ENCODE measurements at regions not wholly inside any gene's neighbourhood (a gene's known extent, or its start where the extent isn't known, plus 50 kb on each side); places are given as distances from the start of the nearest gene placed in this dataset.
"Not testable (repeated sequence)": the region's sequence is repeated elsewhere in the genome, so short reads cannot be mapped to it uniquely, and the experiment has no call there.

- no peak for DNase-seq (ENCODE audit: low read depth)
These were observed 442.7 kb downstream of the MIAT start for GRCh38 chr22:27099946-27100722.

GRCh38 chr22:27100789-27101188 is 443.4 kb downstream of the MIAT start:
- DNase-seq (ENCODE audit: low read depth), result no peak

GRCh38 chr22:27101288-27101687 is 443.9 kb downstream of the MIAT start:
- DNase-seq (ENCODE audit: low read depth), result no peak

- no peak for DNase-seq (ENCODE audit: low read depth)
These were observed 447.1 kb downstream of the MIAT start for GRCh38 chr22:27104449-27104848.

- DNase-seq (ENCODE audit: low read depth), result no peak
These were observed 448.0 kb downstream of the MIAT start for GRCh38 chr22:27105142-27106025.

- DNase-seq (ENCODE audit: low read depth), result no peak
These were observed 449.6 kb downstream of the MIAT start for GRCh38 chr22:27106985-27107384.

- no peak for DNase-seq (ENCODE audit: low read depth)
These were observed 450.0 kb downstream of the MIAT start for GRCh38 chr22:27107386-27107785.

- no peak for DNase-seq (ENCODE audit: low read depth)
These were observed 450.4 kb downstream of the MIAT start for GRCh38 chr22:27107824-27108223.

GRCh38 chr22:27108425-27109114 is 451.2 kb downstream of the MIAT start:
- DNase-seq (ENCODE audit: low read depth), result no peak

- not testable (repeated sequence) for DNase-seq (ENCODE audit: low read depth)
These were observed 452.0 kb downstream of the MIAT start for GRCh38 chr22:27109406-27109805.

- no peak for DNase-seq (ENCODE audit: low read depth)
These were observed 453.5 kb downstream of the MIAT start for GRCh38 chr22:27110665-27111451.

- no peak for DNase-seq (ENCODE audit: low read depth)
These were observed 454.6 kb downstream of the MIAT start for GRCh38 chr22:27111796-27112672.

GRCh38 chr22:27113211-27113635 is 455.8 kb downstream of the MIAT start:
- DNase-seq (ENCODE audit: low read depth), result no peak

- DNase-seq (ENCODE audit: low read depth), result no peak
These were observed 456.3 kb downstream of the MIAT start for GRCh38 chr22:27113641-27114040.

GRCh38 chr22:27114186-27114585 is 456.8 kb downstream of the MIAT start:
- no peak for DNase-seq (ENCODE audit: low read depth)

GRCh38 chr22:27115410-27115809 is 458.0 kb downstream of the MIAT start:
- DNase-seq (ENCODE audit: low read depth), result no peak

- DNase-seq (ENCODE audit: low read depth), result no peak
These were observed 458.4 kb downstream of the MIAT start for GRCh38 chr22:27115816-27116256.

- no peak for DNase-seq (ENCODE audit: low read depth)
These were observed 459.1 kb downstream of the MIAT start for GRCh38 chr22:27116312-27117086.

- DNase-seq (ENCODE audit: low read depth), result no peak
These were observed 462.6 kb downstream of the MIAT start for GRCh38 chr22:27120036-27120435.

- no peak for DNase-seq (ENCODE audit: low read depth)
These were observed 465.2 kb downstream of the MIAT start for GRCh38 chr22:27122574-27122973.

Data from stimulated activated CD8-positive, alpha-beta memory T cell treated with anti-CD3 and anti-CD28 coated beads, Interleukin-4, amount 100 ng/mL, for 24 hours (primary cell).